Superior temporal gyrus (tissue), 1 donor: ENCODE measurements at regions not wholly inside any gene's neighbourhood (a gene's known extent, or its start where the extent isn't known, plus 50 kb on each side); places are given as distances from the start of the nearest gene placed in this dataset.

Experiments used
- DNase-seq: peaks from one replicate; pipeline ENCODE4 v3.0.0-alpha.2; 2016; ENCODE audit errors: extremely low spot score

- no peak for DNase-seq
Measured at GRCh38 chr1:25081496-25081895, 150.8 kb downstream of the SYF2 start.

- no peak for DNase-seq
Measured at GRCh38 chr1:25080294-25081209, 150.5 kb upstream of the RUNX3 start.

DNA sequence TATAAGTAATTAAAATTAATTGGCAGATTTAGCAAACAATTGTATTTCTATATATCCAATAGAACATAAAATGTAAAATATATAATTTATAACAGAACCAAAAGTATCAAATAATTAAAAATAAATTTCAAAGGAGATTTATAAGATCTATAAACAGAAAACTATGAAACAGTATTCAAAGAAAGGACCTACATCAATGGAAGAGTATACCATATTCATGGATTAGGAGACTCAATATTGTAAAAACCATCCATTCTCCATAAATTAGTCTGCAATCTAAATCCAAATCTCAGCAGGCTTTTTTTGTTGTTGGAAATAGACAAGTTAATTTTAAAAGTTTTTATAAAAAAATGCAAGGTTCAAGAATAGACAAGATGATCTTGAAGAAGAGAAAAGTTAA lies 149.0 kb upstream of the RUNX3 start:
- DNase-seq: no peak

DNA sequence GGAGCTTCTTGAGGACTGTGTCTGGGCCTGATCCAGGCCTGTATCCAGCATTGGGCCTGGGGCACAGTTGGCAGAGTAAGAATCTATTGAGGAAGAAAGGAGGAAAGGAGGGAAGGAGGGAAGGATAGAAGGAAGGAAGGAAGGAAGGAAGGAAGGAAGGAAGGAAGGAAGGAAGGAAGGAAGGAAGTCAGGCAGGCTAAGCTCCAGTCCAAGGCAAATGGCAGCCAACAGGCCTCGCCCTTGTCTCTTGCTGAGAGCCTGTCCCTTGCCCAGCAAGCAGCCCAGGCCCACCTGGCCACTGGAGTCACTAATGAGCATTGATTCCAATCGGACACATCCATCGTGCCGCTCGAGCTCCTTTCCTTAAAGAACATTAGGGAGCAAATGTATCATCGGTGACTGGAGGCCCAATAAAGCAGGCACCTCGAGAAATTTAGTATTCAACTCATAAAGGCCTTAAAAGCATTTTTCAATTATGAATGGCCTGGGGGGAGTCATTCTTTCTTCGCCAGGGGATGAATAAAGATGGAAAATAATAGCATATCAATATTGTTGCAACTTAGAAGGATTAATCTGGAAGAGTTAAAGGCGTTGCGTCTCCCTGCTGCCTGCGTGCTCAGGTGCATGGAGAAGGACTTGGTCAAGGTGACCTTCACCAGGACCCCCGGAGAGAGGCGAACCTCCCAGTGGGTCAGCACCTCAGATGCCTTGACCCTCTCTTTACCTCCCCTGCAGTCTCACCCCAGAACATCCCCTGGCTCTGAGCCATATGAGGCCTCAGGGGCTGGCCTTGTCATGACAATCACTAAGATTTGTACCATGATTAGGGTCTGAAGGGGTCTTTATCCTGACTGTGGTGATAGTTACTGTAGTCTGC lies 144.5 kb upstream of the RUNX3 start:
- no peak for DNase-seq

GRCh38 chr1:25073640-25074270 lies 143.7 kb upstream of the RUNX3 start:
- no peak for DNase-seq

- no peak for DNase-seq
Measured at GRCh38 chr1:25072461-25072860, 142.4 kb upstream of the RUNX3 start.

DNA sequence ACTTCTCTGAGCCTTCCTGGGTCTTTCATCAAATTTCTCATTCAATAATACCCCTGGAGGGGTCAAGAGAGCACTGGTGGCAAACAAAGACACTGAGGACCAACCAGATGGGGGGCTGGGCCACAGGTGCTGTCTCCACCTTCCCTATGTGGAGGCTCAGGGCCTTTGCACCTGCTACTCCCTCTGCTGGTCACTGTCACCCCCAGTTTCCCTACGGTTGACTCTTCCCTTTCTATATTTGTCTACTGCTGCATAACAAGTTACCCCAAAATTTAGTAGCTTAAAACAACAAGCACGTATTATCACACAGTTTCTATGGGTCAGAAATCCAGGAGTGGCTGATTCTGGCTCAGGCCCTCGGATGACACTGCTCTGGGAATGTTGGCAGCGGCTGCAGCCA lies 138.8 kb upstream of the RUNX3 start:
- DNase-seq: no peak

- DNase-seq: no peak
Measured at GRCh38 chr1:25068316-25068715, 138.2 kb upstream of the RUNX3 start.

DNA sequence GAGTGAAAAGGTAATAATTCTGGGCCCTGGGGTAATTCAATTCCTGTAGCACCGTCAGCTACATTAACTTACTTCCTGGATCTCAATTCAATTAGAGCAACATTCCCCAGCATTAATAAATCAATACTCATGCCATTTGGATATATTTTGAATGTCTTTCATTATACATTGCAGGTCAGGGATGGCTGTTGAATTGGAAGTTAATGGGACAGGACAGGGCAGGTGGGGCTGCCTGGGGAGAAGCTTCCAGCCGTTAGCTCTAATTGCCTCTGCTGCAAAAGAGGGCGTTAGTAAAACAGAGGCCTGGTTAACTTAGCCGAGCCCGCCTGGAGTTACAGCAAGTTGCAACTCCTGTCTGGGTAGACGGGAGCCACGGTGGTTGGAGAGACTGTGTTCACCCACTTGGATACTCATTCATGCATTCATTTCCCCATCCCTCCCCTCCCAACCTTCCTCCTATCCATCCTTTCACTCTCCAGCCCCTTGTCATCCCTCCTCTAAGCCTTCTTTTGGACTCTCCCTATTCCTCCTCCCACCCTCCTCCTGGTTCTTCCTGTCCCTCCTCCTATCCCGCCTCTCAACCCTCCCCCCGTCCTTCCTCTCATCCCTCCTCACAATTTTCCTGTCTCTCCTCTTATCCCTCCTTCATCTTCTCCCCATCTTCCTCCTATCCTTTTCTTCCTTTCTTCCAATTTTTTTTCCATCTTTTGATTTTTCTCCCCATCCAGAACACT lies 137.6 kb upstream of the RUNX3 start:
- no peak for DNase-seq

DNA sequence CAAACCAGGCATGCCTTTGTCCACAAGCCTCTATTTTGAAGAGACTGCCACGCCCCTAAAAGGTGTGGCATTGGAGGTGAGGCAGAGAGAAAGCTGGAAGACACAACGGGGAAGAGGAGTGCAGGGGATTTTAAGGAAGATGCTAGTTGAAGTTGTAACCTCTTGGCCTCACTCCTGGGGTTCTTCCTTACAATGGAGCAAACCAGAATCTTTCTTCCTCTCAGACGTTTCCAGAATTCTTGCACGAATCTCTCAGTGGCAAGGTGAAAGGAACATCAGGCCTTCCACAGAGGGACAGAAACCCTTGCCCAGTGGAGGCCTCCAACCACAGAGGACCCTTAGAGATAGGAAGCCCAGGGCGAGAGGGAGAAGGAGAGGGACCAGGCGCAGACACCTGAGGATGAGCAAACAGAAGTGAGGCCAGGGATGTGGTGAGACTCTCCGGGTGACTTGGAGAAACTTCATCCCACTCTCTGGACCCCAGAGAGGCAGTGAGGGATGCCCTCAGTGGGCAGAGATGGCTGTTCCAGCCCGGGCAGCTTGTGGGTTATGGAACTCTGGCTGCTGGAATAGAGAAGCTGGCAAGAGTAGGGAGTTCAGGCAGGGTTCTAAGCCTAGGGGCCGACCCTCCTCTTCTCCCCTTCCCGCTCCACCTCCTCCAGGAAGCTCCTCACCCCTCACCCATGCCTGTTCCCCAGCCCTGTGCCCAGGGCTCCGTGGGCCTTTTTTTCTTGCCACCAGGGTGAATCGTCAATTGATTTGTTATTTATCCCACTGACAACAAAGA lies 136.8 kb upstream of the RUNX3 start:
- no peak for DNase-seq

DNA sequence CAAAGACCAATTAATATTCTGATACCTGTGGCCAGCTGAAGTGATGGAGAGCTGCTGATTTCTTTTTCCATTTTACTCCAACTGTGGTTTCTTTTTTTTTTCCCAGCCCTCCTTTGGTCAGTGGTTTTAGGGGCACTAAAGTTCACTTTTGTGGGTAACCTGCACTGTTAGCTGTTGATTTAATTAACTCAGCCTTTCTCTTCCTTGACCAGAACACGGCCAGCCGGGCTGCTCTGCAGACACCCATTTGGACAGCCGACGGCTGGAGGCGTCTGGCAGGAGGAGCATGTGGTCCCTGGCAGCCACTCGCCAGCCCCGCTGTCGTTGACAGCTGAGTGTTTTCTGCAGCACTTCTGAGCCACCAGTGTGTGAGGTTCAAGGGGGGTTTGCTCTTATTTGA lies 136.2 kb upstream of the RUNX3 start:
- DNase-seq: no peak

DNA sequence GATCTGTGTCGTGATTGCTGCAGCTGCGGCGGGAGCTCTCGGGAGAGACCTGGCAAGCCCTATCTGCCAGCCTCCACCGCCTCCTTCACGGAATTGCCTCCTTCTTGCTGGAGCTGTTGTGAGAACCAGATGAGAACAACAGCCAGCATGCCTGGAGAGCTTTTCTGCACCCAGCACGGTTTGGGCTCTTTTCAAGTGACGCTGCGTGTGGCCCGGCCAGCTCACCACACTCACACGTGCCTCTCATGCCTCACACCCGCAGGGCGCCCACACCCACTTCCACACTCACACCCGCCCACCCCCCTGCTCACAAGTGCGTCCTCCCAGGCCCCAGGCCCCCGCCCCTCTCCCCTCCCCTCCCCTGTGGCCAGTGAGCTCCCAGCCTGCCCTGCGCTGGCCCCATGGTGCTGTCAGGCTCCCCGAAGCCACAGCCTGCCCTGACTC lies 135.7 kb upstream of the RUNX3 start:
- DNase-seq: no peak

DNA sequence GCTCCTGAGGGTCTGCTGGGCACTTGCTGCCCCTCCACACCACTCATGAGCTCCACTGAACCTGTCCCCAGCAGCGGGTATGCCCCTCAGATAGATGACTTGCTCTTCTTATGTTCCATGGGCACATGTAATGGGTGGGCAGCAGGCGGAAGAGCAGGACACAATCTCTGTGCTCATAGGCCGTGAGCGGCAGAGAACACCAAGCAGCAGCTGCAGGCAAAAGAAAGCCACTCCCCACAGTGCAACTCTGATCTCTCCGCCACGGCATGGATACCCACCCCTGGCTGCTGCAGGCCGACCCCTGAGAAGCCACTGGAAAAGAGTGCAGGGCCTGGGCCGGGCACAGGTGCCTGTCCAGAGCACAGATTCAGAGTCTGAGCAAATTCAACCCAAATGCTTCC lies 135.2 kb upstream of the RUNX3 start:
- DNase-seq: no peak

- DNase-seq: no peak
Measured at GRCh38 chr1:25064465-25065240, 134.6 kb upstream of the RUNX3 start.

DNA sequence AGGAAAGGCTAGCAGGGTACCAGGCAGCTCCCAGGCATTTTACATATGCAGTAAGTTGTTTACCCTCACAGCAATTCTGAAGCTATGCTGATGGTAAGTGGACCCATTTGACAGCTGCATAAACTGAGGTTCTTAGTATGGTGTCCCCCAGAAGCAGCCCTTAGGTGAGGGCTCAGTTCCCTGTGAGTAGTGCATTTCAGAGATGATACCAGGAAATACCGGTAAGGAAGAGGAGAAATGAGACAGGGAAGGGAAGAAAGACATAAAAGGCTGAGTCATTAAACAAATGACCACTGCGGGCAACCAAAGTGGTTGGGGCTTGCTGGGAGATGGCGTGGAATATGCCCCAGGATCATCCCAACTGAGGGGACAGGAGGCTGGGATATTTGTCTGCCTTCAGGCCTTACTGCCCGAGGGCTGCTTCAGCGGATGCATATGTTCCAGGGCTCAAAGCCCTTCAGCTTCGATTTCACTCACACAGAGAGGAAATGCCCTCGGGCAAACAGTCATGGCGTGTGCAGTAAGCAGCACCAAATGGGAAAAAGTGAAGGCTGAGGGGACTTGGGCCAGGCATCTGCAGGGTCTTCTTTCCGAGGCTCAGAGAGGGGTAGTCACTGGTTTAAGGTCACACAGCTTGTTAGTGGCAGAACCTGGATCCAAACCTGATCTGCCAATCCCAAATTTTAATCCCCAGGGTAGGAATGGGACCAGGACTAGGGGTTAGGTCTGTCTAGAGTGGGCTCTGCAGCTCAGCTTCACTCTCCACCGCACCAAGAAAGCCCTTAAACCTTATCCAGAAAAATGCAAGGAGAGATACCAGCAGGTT lies 133.7 kb upstream of the RUNX3 start:
- no peak for DNase-seq

DNA sequence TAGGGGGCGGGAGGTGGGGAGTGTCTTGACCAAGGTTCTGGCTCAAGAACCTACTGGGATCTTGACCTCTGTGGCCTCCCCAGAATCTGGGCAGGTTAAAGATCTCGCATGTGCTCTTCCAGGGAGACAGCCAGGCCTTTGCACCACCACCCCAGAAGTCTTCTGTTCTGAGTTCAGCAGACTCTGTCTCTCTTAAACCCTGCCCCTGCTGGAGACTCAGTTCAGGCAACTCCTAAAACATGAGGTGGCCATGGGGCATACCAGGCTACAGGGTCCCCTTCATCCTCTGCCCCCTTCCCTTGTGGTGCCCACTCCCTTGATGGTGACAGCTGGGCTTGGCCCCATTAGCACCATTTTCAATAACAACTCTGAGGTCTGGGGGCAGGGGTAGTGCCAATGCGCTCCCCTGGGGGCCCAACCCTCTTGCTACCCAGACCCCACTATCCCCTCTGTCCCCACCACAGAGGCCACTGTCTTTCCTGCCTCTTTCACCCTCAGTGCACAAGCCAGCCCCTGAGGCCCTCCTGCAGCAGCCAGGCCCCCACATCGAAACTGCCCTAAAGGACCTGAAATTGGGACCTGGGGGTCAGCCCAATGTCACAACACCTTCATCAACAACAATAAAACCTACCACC lies 132.7 kb upstream of the RUNX3 start:
- DNase-seq: no peak

DNA sequence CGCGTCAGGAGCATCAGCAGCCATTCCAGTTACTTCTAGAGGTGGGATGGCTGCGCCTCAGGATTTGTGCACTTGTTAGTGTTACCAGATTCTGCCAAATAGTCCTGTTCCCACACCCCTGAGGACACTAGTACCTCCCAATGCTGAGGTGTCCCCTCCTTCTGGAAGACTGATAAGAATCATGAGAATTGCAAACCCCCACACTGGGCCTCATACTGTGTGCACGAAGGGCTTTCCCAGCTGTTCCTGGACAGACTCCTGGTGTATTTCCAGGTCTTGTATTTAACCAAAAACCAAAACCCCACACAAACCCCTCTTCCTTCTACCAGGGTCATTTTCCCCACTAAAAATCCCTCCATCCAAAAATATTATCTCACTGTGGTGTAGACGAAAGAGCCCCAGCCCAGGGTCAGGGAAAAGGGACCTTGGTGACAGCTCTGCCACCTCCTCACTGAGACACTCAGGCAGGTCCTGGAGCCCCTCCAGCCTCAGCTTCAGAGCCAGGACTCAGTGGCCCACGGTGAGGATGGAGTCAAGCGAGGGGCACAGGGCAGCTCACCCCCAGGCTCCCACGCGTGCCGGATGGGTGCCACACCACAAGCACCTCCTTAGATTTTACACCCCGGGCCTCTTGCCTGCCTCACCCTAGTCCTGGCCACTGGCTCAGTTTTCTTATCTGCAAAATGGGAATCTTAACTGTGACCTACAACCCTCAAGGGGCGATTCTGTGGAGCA lies 131.4 kb upstream of the RUNX3 start:
- no peak for DNase-seq

DNA sequence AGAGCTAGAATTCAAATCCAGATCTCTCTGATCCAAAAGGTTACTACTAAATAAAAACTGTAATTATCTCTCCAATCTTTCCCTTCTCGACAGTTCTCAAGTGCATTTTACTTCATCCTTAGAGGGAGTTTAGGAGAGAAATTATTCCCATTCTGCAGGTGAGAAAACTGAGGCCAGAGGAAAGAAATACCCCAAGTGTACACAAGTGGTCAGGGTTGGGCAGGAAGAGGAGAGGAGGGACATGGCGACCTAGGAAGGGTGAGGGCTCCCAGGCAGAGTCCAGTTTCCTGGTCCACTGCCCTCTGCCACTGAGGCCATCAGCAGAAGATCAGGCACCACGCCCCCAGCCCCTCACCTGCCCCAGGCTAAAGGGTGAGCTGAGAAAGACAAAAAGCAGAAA lies 127.1 kb upstream of the RUNX3 start:
- no peak for DNase-seq
